Stimulated activated CD4-positive, alpha-beta T cell treated with anti-CD3 and anti-CD28 coated beads, Interleukin-12 subunit alpha, Interleukin-12 subunit beta, amount 100 ng/mL, for 48 hours (primary cell): ENCODE measurements at regions not wholly inside any gene's neighbourhood (a gene's known extent, or its start where the extent isn't known, plus 50 kb on each side); places are given as distances from the start of the nearest gene placed in this dataset.

Source experiments
- DNase-seq, 3 donors: peaks; one replicate each; pipeline ENCODE4 v3.0.0-alpha.2; 2020; ENCODE audit warnings: low read depth in 2 of 3, low spot score in 1 of 3

DNA sequence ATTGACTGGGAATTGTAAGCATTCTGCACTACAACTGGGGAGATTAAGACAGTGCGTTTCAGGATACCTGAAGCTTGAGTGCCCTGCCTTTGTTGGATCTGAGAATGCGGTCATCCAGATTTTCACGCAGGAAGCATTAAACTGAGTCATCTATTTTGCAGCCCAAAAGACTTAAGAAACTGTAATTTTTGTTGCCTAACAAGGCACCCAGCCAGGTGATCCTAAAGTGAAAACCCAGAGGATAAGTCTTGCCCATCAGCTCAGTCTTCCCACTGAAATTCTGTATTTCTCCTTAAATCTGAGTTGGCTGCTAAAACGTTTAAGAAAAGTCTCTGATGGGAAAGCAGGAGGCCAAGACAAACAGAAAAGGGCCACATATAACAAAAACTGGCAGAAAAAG lies 242.5 kb upstream of the TMCO5A start:
- DNase-seq: no peak

DNA sequence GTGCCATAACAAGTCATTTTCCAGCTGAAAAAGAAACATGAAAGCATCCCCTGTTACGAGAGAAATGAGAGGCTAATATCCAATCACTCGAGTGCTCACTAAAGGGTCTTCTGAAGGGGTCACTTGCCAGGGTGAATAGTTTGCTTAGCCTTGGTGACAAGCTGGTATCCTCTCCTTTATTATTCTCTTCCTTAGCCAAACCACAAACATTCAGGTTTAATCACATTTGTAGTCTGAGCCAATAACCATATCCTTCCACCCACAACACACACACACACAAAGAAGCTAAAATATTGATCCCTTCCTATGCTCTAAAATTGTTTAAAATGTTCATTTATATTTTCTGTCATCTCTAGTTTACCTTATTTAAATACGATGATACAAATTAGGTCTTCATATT lies 240.5 kb upstream of the TMCO5A start:
- no peak for DNase-seq

DNA sequence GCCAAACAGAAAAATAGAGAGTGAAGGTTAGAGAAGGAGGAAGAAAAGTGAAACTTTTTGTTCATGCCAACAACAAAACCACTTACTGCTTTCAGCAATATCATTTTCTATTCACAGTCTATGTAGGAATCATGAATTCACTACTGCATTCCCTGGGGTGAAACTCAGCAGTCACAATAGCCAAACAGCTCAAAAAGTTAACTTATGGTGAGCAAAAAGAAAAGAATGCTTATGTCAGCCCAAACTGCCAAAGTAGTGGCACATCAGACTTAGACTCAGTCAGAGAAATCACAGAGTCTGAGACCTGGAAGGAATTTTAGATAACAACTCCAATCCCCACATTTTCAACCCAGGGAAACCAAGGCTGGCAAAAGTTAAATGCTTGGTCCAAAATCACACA lies 238.7 kb upstream of the TMCO5A start:
- DNase-seq: no peak

DNA sequence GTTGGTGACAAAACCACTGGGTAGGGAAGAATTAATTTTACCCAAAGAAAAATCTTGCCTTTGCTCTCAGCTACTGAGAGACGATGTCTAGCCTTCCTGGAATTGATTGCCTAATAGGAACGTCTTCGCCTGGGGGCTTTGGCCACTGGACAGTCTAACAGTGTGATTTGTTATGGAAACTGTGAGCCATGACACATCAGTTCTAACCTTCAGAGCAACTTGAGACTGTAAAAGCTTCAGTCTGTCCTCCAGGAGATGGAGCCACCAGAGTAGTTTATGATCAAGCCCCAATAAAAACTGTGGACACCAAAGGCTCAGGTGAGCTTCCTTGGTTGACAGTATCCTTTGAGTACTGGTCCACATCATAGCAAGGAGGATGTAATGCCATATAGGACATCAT lies 235.8 kb upstream of the TMCO5A start:
- DNase-seq: no peak

DNA sequence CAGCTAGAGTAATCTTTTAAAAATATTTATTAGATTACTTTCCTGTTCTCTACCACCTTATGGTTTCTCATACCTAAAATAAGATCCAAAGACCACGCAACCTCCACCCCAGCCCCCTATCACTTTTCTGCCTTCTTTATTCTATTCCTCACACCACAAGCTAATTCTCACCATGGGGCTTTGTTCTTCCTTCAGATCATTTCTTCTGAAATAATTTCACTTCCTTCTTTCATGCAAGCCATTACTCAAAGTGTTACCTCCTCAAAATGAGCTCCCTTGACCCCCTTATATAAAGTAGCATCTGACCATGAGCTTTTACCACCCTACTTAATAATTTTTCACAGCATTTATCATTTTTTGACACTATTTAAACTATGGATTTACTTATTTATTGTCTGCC lies 233.2 kb upstream of the TMCO5A start:
- DNase-seq: no peak

DNA sequence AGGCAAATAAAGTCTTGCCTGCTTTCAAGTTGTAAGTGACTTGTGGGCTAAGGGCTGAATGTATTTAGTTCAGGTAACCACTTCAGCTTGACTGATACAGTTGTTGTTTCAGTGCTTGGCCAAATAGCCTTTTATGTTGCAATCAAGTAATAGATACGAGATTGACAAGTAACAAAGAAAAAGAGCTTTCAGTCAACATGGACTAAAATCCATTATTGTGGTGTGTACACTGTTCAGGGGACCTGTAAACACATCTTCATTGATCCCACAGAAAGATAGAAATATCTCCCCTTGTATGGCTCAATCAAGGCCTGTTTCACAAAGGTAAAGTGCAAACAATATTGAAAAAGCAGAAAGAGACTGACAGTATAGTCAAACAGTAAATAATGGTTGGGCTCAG lies 224.8 kb upstream of the TMCO5A start:
- no peak for DNase-seq

DNA sequence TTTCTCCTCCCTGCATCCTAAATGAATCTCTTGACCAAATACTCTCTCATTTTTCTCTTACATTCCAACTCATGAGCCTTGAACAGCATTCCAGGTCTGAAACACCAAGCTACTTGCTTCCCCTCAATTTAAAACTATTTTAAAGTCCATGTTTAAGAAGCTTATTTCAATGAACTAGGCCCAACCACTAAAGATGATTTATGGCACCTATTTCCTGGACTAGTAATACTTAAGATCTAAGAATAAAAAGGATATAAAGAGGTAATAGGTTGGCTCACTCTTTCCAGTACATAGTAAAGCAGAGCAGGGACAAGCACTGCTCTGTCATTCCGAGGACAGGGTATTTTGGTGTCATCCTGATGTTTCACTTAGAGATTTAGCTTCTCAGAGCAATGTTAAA lies 219.3 kb upstream of the TMCO5A start:
- no peak for DNase-seq

DNA sequence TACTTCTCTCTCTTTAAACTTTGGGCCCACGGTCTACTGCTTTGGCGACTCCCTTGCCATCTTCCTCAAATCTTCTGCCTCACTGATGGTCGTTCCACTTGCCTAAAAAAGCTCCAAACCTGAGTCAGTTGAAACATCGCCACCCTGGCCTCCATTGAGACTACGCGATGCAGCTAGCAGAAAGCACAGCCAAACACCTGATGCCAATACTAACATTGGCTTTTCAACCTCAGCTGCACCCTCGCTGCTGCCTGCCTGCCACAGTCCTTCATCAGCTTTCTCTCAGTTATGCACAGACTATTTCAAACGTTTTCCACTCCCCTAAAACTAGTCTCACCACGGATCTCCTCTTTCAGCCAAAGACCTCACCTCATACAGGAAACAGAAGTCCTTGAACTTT lies 214.2 kb upstream of the TMCO5A start:
- DNase-seq: no peak

DNA sequence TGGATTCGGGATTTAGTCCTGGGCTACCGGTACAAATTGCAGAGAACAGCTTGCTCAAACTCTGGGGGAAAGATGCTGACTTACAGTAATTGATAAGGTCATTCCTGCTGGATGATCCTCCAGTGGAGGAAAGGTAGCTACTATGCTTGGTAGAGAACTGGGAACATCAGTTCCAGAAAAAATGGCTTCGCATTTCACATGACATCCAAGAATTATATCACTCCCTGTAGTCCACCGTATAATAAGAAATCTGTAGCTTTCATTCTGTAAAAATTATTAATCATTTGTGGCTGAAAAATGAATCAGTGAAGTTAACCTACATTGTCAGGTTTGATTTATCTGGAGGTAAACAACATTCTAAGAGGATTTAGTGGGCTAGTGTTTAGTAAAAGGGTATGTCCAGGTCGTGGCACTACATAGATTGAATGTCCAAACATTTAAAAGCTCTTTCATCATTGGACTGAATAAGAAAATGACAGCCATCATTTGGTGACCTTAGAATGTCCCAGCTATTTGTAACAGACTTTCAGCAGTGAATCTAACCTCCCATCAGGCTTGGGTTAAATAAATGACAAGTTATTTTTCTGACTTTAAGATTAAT lies 203.2 kb upstream of the TMCO5A start:
- DNase-seq: no peak

DNA sequence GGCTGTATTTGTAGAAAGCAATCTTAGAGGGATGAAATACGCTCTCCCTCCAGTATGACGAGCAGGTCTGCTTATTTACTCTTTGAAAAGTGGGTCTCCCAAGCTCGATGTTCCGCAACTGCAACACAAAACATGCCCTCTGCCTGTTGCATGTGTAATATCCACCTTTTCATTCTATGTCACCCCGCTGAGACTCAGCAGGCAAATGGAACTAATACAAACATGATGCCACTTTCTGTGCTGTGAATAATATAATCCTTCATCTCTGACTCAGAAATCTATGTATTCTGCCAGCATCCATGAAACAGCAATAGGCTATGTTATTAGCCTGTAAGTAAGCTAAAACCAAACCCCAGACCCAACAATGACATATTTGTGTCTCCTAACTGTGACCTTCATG lies 200.8 kb upstream of the TMCO5A start:
- DNase-seq: no peak

DNA sequence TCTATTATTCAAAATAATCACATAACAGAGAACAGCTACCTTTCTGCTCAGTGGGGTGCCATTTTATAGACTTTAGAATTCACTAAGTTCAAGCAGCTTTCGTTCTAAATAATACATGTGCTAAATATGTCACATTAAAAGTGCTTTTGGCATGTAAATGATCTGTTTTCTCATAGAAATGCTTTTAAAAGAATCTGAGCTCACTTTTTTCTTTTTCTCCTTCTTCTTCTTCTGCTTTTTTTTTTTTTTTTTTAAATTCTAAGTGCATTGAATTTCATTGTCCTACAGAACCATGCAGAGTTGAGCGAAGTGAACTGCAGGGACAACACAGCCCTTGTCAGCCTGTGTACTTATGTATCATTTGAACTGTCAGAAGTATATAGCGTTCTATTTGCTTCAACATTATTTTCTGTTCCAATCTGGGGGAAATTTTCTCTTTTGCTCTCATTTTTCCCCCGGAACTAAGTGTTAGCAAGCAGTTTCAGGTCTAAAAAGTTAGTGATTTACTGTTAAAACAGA lies 193.8 kb upstream of the TMCO5A start:
- no peak for DNase-seq

DNA sequence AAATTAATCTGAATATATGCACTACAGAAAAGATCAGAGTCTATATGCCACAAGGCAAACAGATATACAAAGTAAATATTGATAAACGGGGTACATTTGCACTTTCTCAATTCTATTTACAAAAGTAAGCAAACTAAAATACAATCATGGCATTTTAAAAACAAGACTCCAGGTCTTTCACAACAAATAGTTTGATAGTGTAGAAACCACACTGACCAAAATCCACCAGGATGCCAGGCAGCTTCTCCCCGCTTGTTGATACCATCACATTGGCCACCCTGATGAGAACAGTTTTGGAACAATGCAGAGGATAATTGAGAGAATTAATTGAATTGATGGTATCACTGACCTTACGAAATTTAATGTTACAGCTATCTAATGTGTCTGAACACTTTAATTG lies 190.6 kb upstream of the TMCO5A start:
- DNase-seq: no peak

DNA sequence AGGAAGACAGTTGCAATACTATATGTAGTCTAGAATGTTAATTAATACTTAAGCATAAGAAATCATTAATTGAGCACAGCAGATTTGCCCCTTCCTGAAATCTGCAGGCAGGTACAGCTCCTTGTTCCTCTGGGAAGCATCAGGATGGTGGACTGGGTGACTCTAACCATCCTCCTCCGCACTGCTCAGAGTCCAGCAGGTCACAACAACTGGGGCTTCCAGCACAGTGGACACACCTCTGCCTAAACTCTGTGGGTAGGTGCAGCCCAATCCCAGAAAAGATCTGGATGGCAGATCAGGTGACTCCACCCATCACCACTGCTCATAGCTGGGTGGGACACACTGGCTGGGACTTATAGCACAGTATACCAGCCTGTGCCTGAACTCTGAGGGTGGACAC lies 189.9 kb upstream of the TMCO5A start:
- no peak for DNase-seq

DNA sequence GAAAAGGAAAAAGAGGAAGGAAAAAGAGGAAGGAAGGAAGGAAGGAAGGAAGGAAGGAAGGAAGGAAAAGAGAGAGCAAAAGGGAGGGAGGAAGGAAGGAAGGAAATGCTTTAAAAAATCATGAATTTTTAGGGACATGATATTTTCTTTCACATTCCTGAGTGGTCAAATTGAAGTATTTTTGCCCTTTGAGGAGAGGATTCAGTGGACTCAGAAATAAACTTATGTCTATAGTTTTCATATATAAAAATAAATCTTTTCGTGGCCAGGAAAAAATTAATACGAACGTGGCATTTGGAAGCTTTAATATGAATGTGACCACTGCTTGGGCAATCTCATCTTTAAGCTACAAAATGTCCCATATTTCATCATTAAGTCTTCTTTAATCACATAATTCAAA lies 183.0 kb upstream of the TMCO5A start:
- no peak for DNase-seq

DNA sequence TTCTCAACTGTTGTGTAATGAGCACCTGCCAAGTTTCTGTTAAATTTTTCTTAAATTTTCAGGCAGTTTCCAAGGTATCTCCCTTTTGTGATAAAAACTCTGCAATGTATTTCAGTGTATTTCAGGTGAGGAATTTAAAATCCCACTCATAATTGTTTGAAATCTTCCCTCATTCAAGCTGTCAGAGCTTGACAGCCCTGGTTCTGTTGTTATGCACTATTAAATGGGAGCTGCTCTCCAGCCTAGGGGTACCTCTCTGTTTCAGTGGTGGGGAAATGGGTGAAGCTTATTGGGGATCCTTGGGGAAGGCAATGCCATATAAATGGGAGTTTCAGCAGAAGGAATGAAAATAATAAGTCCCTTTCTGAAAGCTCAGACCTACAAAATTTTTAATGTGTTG lies 178.0 kb upstream of the TMCO5A start:
- no peak for DNase-seq

DNA sequence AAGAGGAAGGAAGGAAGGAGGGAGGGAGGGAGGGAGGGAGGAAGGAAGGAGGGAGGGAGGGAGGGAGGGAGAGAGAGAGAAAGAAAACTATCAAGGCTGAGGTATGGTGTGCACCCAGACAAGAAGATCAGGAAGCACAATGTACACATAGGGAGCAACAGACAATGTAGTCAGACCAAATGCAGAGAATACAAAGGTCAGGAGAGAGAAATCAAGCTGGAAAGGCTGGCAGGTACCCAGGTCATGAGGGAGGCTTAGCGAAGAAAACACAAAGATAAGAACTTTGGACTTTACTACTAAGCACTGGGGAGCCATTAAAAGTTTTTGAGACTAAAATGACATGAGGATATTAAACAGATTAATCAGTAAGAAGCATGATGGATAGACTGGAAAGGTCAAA lies 176.0 kb upstream of the TMCO5A start:
- no peak for DNase-seq

DNA sequence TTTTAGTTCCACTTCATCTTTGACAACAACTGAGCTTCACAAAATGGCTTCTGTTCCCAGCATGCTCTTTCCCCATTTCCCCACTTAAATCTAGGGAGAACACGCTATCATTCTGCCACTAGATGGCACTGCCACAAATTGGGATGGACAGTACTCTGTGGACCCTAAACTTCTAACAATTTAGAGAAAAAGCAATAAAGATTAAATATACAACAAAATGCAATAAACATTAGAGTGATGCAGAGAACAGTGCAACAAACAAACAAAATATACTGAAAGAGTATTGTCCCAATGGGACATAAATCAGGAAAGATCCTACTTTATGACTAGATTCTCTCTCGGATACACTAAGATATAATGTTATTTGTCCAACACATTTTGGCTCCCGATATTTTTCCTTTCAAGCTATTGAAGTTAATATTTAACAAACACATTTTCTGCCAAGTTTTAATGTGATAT lies 169.7 kb upstream of the TMCO5A start:
- peak in 2 of 3 donors; percentile 1 to 23 for DNase-seq

DNA sequence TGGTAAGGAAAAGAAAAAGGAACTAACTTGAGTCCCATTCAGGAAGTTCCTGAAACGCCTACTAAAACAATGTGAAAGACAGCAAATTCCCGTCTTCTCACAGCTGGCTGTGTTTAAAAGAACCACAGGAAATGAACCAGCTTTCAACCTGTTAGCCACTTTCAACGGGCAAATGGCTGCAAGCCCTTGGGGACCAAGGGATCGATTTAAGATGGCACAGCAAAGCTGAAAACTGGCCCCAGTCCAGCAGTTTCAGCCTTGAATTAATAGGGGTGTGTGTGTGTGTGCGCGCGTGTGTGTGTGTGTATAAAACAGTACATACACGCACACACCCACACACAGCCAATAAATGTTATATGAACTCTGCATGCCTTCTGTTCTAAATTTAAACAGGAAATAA lies 168.7 kb upstream of the TMCO5A start:
- DNase-seq: no peak

DNA sequence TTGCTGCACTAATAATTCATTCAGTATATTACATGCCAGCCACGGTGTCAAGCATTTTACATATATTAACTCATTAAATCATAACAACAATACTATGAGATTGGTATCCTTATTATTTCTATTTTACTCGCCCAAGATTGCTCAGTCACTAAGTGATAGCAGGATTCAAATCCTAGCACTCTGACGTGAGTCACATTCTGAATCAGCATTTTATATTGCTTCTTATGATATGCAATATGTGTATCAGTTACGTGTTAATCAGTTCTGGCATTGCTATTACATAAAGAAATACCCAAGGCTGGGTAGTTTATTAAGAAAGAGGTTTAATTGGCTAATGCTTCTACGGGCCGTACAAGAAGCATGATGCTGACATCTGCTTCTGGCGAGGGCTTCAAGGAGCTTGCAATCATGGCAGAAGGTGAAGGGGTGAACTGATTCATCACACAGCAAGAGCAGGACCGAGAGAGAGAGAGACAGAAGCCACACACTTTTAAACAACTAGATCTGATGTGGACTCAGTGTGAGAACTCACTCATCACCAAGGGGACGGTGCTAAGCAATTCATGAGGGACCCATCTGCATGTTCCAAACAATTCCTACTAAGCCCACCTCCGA lies 166.5 kb upstream of the TMCO5A start:
- DNase-seq: no peak

DNA sequence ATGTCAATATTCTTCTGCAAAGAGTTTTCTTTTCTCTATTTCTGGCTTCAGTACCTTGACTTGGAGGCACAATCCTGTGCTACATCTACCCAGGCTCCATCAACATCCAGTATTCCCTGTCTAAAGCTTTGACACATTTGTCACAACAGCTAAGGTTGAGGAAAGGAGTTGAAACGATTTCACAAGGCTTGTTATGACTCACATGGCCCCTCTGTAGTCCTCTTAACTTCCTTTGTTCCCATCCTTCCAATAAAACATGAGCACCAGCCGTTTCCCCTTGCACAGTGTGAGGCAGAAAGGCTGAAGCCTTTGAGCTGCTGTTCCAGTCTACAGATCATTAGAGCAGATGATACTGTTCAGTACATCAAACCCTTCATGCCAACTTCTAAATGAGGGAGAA lies 163.0 kb upstream of the TMCO5A start:
- DNase-seq: no peak

DNA sequence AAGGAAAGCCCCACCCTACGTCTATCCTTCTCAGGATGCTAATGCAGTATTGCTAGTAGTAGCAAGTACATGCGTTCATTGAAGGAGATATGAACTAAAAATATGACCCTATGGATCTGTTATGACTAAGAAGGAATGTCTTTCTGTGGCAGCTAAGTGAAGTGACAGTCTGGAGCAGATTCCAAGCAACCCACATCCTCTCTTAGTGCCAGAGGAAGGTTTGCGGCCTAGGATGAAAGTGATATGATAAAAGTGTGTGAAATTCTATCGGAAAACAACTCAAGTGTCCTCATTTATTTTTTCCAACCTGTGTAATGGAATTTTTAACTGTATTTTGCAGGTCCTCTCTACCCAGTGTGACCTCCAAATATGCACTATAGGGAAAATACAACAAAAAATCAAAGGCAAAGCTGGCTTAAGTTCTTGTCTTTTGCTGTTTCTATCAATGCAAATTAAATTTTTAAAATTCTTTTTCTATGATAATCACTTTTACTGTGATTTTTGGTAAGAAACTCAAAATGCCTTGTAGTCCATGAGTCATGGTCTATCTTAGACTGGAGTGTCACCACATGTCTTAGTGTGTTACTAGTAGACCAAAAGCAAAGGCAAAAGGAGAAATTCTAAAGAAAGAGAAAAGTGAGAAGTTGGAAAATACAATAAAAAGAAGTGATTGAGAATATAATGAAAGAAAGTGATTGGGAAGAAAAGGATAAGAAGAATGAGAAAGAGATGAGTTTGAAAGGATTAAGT lies 161.2 kb upstream of the TMCO5A start:
- DNase-seq: no peak

DNA sequence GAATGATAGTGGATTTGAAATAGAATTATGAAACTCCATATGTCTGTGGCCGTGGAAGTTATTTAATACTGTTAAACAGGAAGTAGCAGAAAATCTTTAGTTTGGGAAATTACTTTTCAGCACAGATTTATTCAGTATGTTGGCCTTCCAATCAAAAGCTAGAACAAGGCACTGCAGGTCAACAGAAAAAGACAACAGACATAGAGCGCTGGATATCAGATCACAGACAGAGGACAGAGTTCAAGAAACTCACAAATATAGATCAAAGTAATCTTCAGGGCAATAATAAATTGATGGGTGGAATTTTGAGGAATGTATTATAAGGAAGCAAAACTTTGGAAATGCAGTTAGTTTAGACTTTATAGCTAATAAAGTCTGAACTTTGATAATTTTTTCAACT lies 159.5 kb upstream of the TMCO5A start:
- no peak for DNase-seq

DNA sequence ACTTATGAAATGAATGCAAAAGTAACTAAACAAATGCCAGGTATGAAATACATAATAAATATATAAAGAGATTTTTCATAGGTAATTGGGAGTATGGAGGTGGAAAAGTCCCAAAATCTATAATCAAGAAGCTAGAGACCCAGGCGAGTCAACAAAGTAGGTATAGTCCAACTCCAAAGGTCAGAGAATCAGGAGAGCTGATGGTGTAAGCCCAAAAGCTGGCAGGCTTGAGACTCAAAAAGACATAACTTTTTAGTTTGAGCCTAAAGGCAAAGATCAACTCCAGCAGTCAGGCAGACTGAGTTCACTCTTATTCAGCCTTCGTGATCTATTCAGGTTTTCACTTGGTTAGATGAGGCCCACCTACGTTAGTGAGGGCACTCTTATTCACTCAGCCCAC lies 157.4 kb upstream of the TMCO5A start:
- DNase-seq: no peak
